CMK (cell line): ENCODE measurements at regions not wholly inside any gene's neighbourhood (a gene's known extent, or its start where the extent isn't known, plus 50 kb on each side); places are given as distances from the start of the nearest gene placed in this dataset.

Source experiments
- DNase-seq: peaks from one replicate; pipeline ENCODE4 v3.0.0-alpha.2; 2010; ENCODE audit warnings: low read depth

DNA sequence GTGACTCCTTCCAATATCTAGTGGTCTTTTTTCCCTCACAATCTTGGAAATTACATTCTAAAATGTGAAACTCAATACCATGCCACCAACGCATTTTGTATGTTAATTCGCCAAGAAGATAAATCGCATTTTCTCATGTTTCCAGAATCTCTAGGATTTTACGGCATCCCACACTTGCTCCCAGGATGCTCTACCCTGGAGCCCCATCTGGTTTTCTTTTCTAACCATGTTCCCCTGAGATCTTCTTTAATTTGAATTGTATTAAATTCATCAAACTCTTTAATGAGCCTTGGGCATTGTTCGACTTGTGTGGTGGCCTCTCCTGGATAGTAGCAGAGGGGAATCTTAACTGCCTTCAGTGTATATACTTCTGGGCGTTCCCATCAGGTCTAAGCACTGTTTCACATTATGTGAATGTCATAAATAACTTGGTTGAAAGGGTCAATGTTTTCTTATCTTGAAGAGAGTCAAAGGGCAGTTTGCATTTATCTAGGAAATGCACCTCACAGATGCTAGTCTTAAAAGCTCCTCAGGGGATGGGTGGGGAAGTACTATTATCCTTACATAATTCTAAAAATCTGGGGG lies 169.1 kb upstream of the MEOX2 start:
- no peak for DNase-seq

DNA sequence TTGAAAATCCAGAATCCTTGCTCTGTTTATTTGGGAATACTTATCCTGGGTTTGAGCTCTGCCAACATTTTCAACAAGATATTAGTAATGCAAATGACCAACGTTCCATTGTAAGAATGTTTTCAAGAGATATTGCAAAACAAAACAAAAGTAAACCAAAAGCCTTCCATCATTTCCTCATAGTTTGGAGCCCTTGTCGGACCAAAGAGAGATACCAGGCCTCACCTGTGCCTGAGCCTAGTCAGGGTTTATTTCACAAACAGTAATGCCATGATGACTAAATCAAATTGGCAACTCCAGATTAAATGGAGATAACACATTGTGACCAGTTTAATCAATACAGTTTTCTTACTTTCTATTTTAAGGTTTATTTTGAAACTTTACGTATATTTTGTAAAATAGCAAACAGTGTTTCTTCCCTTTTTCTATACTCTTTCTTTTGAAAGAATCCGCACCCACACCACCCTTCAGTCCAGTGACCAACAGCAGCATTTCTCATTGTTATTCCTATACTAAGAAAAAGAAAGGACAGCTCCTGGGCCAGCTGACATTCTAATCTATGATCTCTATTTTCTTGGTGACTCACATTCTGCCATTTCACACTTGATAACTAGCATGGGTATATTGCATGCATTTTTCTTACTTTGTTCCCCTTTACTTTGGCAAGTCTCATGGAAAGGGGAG lies 168.5 kb upstream of the MEOX2 start:
- no peak for DNase-seq

DNA sequence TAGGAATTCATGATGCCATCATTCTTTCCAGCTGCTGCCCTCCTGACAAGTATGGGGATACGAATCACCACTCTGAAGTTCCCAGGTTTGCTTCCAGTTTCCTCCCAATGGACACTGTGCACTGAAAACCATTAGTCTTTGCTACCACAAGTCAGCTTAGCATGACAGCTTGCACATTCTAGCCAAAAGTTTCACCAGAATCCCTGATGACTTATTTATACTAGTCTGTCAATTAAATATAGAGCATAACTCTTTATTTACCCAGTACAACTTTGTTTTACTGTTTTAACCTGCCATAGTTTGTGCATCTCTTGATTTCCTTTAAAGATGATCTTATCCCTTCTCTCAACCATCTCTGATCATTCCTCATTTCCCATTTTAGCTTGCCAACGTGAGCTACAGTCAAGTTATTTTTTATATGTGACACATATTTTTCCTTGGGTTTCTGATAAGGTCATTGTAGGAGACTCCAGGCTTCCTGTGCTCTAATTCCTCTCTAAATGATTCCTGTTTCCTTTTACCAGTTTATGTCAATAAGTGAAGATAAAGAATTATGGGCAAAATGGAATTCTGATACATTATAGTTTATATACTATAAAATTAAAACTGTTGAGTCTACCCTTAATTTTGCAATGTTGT lies 167.5 kb upstream of the MEOX2 start:
- no peak for DNase-seq

DNA sequence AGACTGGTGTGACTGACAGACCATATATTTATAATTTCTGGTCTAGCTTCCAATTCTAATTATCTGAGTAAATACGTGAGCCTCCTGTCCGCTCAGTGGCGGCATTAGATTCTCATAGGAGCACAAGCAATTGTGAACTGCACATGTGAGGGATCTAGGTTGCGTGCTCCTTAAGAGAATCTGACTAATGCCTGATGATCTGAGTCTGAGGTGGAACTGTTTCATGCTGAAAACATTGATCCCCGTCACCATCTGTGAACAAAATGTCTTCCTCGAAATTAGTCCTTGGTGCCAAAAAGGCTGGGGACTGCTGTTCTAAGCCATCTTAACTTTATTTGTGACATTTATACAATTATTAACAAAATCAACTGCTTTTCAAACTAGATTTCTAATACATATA lies 164.7 kb upstream of the MEOX2 start:
- no peak for DNase-seq

DNA sequence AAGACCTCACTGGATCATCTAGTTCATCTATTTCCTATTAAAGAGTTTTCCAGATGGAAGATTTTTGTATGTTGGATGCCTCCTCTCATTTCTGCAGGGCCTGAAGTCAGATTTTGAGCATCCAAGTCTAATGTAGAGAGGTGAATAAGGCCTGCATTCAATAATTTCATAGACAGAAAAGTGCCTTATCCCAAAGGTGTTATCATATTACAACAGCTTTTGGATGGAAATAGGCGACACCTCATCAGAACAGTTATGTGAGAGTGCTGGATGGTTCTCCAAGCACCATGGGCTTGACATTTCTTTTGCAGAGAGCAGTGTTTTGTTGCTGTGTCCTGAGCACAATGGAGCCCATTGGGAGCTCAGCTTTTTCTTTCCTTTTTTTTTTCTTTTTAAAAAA lies 162.4 kb upstream of the MEOX2 start:
- DNase-seq: no peak

DNA sequence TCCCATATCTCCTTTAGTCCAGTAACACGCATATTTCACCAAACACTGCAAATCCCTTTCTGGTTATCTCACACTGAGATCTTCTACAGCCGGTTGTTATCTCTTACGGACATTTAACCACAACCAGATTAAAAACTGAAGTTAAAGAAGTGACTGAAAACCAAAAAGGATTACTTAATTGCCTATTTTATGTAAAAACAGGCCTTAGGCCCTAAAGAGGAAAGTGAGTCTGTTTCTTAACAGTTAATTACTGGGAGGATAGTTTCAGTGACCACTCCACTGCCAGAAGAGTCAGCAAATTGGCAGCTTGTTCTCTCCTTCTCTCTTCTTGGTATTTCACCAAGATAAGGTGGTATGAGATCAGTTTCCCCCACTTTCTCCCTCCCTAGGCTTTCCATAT lies 161.9 kb upstream of the MEOX2 start:
- no peak for DNase-seq

- no peak for DNase-seq
Observed at GRCh38 chr7:15845868-15846267, 159.4 kb upstream of the MEOX2 start.

GRCh38 chr7:15845461-15845860 lies 159.0 kb upstream of the MEOX2 start:
- no peak for DNase-seq

DNA sequence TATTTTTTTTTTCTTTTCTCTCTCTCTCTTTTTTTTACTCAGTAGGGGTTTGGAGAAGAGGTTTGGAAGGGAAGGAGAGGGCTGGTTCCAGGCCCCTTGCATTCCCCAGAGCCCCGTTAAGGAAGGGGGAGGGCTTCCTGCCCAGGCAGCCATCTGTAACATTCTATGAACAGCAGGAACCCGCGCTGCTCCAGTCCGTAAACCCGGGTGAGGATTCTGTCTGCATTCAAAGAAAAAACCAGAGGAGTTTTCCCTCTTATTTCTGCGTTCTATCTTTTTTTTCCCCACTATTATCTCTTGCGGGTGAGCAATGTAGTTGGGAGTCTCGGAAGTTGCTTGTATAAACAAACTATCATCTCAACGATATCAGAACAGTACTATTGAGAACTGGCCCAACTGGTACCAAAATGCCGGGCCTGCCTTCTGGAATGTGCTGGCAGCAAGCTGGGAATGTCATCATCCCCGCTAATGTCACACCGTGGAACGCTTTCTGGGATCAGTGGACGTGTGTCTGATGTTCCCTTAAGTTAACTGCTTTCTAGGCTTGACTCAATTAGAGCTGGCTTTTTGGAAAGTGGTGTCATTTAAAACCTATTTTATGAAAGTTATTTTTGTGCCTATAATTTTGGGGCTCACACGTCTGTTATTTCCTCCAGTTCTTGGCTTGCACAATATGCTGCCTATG lies 153.1 kb upstream of the MEOX2 start:
- DNase-seq: no peak

- DNase-seq: no peak
Observed at GRCh38 chr7:15838265-15838664, 151.8 kb upstream of the MEOX2 start.

DNA sequence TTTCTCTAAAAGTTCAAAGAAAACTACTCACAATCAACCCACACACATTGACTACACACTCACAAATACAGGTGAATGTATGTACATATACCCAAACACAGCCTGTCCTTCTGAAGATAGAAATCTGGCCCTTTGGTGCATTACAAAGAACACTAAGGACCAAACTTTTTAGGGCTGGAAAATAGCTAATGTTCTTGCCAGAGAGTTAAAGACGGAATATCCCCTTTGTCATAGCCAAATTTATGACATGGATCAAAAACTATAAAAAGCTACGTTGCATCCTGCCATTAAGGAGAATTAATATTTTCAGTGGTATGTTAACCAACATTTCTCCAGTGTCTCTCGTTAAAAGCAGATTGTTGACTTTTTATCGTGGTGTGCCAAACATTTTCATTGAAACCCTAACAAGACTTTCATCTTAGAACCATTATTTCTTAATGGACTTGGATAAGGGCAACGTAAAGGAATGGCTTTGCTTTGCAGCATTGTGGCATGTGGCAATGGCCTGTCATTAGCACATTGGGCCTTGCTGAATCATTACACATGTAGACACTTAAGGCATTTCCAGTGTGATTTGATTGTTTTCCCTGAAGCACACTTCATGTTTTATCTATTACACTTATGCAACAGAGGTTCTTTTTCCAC lies 150.9 kb upstream of the MEOX2 start:
- DNase-seq: no peak

- no peak for DNase-seq
Observed at GRCh38 chr7:15836651-15837050, 150.2 kb upstream of the MEOX2 start.

GRCh38 chr7:15836041-15836440 lies 149.6 kb upstream of the MEOX2 start:
- DNase-seq: no peak

DNA sequence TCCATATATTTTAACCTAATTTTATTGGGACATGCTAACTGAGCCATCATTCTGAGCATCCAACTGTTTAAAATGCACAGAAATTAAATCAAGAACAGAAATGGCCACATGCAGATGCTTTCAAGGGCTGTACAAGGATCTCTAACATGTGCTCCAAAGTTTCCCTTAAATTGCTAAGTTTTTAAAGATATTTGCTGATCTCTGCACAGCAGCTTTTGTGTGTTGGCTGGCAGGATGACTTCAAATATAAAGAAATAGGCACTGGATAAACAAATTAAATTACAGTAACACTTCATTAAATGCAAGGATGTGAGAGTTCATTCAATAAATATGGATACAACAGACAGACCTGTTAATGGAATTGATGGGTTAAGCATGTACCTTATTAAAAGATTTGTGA lies 148.0 kb upstream of the MEOX2 start:
- DNase-seq: no peak

GRCh38 chr7:15832996-15833395 lies 146.5 kb upstream of the MEOX2 start:
- DNase-seq: no peak

- DNase-seq: no peak
Observed at GRCh38 chr7:15831606-15832005, 145.1 kb upstream of the MEOX2 start.

- no peak for DNase-seq
Observed at GRCh38 chr7:15829691-15830090, 143.2 kb upstream of the MEOX2 start.

DNA sequence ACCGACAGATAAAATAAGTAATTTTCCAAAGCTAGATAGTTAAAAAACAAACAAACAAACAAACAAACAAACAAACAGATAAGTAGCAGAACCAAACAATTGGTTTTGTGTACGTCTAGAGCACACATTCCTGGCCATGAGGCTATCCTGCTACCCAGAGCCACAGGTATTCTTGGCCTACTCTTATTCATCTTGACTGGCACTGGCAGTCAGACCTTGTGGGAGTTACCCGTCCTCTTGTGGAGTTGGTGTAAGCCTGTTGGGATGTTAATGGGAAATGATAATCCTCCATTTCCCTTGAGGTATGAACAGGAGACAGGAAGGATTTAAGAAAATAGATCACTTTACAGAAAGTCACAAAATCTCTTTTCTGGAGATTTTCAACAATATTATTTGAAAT lies 142.4 kb upstream of the MEOX2 start:
- DNase-seq: no peak

- DNase-seq: no peak
Observed at GRCh38 chr7:15821484-15822427, 135.3 kb upstream of the MEOX2 start.

- DNase-seq: no peak
Observed at GRCh38 chr7:15820319-15820718, 133.8 kb upstream of the MEOX2 start.

DNA sequence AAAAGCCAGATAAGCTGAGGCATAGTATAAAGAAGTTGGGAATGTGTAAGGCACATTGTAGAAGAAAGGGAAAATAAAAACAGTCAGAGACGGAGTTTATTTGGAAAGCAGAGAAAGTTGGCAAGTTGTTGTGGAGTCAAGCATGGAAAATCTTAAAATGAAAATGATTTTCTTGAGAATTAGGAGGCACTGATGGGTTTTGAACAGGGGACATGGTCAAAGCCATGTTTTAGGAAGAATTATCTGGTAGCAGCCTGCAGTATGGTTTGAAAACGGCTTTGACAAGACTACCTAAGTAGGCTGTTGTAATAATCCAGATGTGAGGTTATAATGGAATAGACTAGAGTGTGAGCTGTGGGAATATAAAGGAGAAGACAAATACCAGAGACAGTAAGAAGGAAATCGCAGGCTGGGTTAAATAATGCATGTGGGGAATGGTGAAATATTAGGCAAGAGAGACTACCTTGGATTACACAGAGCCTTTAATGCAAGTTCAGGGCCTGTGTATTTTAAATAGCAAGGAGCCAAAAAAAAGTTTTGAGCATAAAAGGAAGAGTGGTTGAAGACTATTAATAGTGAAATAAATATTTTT lies 130.4 kb upstream of the MEOX2 start:
- DNase-seq: no peak
